ENCODE measurements at regions not wholly inside any gene's neighbourhood (a gene's known extent, or its start where the extent isn't known, plus 50 kb on each side); places are given as distances from the start of the nearest gene placed in this dataset.
"Not testable (repeated sequence)": the region's sequence is repeated elsewhere in the genome, so short reads cannot be mapped to it uniquely, and the experiment has no call there.

- no peak for DNase-seq
These were observed 107.7 kb upstream of the BTG1 start for GRCh38 chr12:92253301-92253700.

GRCh38 chr12:92248977-92249376 lies 103.3 kb upstream of the BTG1 start:
- no peak for DNase-seq

GRCh38 chr12:92244036-92244435 lies 98.4 kb upstream of the BTG1 start:
- no peak for DNase-seq

GRCh38 chr12:92242907-92243306 lies 97.3 kb upstream of the BTG1 start:
- no peak for DNase-seq

- DNase-seq, result no peak
These were observed 92.3 kb upstream of the BTG1 start for GRCh38 chr12:92237762-92238523.

GRCh38 chr12:92237262-92237661 lies 91.6 kb upstream of the BTG1 start:
- DNase-seq, result no peak

- no peak for DNase-seq
These were observed 90.2 kb upstream of the BTG1 start for GRCh38 chr12:92235703-92236472.

GRCh38 chr12:92234533-92234932 lies 88.9 kb upstream of the BTG1 start:
- DNase-seq, result no peak

GRCh38 chr12:92233346-92234015 lies 87.8 kb upstream of the BTG1 start:
- no peak for DNase-seq

- not testable (repeated sequence) for DNase-seq
These were observed 86.8 kb upstream of the BTG1 start for GRCh38 chr12:92232371-92232932.

- not testable (repeated sequence) for DNase-seq
These were observed 86.3 kb upstream of the BTG1 start for GRCh38 chr12:92231945-92232344.

- not testable (repeated sequence) for DNase-seq
These were observed 85.9 kb upstream of the BTG1 start for GRCh38 chr12:92231532-92231931.

GRCh38 chr12:92229381-92229780 lies 83.7 kb upstream of the BTG1 start:
- DNase-seq, result no peak

- no peak for DNase-seq
These were observed 81.3 kb upstream of the BTG1 start for GRCh38 chr12:92226961-92227360.

GRCh38 chr12:92226071-92226661 lies 80.5 kb upstream of the BTG1 start:
- DNase-seq, result no peak

- no peak for DNase-seq
These were observed 79.2 kb upstream of the BTG1 start for GRCh38 chr12:92224685-92225331.

GRCh38 chr12:92223481-92223880 lies 77.8 kb upstream of the BTG1 start:
- no peak for DNase-seq

GRCh38 chr12:92221656-92222315 lies 76.1 kb upstream of the BTG1 start:
- no peak for DNase-seq

GRCh38 chr12:92218394-92219077 lies 72.9 kb upstream of the BTG1 start:
- no peak for DNase-seq

GRCh38 chr12:92216092-92216491 lies 70.4 kb upstream of the BTG1 start:
- DNase-seq, result no peak

- no peak for DNase-seq
These were observed 69.7 kb upstream of the BTG1 start for GRCh38 chr12:92215358-92215757.
